Fibroblast of skin of abdomen (primary cell): ENCODE measurements at regions not wholly inside any gene's neighbourhood (a gene's known extent, or its start where the extent isn't known, plus 50 kb on each side); places are given as distances from the start of the nearest gene placed in this dataset.
A peak's percentile ranks its signal among the peaks of the same experiment; 100 is the strongest.
"Not testable (repeated sequence)": the region's sequence is repeated elsewhere in the genome, so short reads cannot be mapped to it uniquely, and the experiment has no call there.

Experiments
- DNase-seq: peaks from one replicate; pipeline ENCODE4 v3.0.0-alpha.2; 2013

DNA sequence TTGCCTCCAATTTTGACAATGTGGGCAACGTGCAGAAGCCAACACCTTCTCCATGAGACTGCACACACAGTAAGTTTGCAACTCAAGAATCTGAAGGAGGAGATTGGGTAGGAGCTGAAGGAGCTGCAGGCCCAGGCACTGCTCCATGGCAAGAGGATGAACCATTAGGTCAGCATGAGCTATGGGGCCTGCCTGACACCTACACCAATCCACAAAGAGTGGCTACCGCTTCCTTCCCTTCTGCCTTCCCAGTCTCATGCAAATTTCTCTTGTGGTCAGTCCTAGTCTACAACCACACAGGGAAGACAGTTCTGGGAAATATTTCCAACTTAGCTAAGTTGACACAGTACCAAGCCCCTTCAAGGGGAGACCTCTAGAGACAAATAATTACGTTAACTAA is 142.0 kb upstream of the ADO start:
- DNase-seq, result no peak

DNA sequence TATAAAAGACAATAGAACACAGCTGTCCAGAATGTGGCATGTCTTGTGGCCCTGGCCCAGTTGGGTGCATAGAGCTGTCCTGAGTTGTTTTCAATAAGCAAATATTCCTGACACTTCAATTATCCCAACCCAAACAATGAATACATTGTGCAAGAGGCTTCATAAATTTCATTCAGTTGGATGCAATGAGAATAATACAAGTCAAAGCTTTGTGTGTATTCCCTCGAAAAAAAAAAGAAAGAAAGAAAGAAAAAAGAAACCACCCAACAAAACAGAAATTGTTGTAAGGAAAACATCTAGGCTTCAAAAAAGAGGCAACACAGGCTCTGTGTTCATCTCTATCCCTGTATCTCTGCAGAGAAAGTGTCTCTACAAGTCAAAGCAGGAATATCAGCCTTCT is 138.7 kb upstream of the ADO start:
- DNase-seq, result no peak

- DNase-seq, result no peak
These were observed 138.2 kb upstream of the ADO start for GRCh38 chr10:62666275-62666674.

- DNase-seq, result no peak
These were observed 135.2 kb upstream of the ADO start for GRCh38 chr10:62669341-62669740.

DNA sequence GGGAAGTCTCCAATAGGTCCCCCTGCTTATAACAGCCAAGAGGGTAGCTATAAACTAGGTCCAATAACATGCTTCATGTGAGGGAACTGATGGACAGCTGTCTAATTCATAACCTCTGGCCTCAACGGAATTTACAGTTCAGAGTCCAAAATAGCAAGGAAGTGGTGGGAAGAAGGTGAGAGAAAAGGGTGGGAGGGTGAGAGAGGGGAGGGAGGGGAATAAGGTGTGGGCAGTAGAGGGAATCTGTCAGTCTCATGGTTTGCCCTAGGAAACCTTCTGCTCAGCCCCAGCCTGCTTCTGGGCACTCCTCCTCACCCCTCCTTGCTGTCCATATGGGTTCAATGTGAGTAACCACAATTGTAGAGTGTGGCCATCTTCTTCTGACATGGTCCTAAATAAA is 133.4 kb upstream of the ADO start:
- no peak for DNase-seq

- peak; percentile 13 for DNase-seq
These were observed 123.1 kb upstream of the ADO start for GRCh38 chr10:62681211-62681940.

GRCh38 chr10:62684911-62685310 is 119.6 kb upstream of the ADO start:
- DNase-seq, result no peak

- peak; percentile 20 for DNase-seq
These were observed 117.2 kb upstream of the ADO start for GRCh38 chr10:62687230-62687748.

GRCh38 chr10:62688971-62689700 is 115.4 kb upstream of the ADO start:
- DNase-seq, result no peak

- DNase-seq, result no peak
These were observed 114.8 kb upstream of the ADO start for GRCh38 chr10:62689712-62690111.

DNA sequence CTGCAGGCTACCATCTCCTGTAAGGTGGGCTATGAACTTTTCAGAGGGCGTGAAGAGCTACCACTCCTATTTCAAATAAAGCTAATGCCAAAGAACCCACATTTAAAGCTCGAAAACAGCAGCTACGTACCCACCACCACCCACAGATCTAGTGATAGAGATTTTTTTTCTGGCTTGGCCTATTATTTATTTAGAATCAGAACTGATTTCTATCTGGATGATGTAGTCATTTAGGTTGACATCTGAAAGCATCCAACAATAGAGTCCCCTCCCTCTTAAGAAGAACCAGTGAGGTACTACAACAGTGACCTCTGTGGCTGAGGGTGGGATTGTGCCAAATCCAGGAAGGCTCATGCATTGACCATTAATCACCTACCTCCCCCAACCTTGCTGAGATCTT is 113.8 kb upstream of the ADO start:
- DNase-seq, result peak; percentile 11

GRCh38 chr10:62691336-62691735 is 113.2 kb upstream of the ADO start:
- no peak for DNase-seq

GRCh38 chr10:62692085-62692484 is 112.4 kb upstream of the ADO start:
- no peak for DNase-seq

DNA sequence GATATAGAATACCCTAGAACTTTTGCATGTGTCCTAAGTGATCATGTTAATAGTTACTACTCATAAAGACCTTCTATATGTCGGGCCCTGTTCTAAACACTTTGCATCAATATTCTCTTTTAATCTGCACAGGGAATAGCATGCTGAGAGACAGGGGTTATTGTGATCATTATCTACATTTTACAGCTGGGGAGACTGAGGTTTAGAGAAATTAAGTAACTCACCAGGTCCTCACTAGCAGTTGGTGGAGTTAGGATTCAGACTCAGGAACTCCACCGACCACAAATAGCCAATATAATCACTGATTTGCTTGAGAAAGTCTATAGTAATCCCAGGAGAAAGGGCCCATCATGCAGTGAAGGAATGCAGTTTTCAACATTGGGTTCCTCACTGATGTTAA is 111.2 kb upstream of the ADO start:
- no peak for DNase-seq

DNA sequence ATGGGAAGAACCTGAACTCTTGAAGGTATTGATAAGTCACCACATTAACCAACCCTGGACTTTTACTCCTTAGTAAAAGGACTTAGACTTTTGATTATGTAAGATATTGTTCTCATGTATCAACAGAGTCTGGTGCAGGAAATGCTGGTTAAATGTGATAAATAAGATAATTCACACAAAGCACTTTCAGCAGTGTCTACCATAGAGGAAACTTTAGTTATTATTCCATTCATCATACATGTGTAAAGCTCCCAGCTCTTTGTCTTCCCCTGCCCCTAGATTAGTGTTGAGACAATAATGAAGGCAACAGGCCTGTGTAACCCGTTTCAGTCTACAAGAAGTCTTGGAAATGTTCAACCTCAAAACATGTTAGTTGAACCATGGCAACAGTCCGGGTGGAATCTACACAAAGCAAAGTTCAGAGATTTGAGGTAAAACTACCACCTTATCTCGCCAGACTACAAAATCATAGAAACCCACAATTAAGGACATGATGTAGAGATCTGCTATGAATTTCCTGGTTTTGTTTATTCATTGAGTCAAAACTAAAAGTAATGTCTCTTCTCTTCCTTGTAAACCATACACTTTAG is 109.9 kb upstream of the ADO start:
- no peak for DNase-seq

DNA sequence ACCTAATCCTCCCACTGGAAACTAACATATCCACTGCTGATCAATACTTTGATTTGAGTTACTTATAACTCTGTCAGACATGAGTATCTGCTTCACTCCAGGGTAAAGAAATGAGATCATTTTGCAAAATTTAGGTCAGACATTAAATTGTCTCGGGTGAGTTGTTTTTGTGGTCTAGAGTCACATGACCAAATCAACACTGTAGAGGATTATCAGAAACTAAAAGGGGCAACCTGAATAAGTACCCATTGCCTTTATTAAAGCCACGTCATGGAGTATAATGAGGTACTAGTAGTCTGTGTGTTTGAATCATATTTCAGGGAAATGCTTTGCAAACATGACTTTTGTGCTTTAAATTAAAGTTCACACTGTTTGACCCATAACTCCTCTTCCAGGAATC is 107.7 kb upstream of the ADO start:
- no peak for DNase-seq

GRCh38 chr10:62699148-62699547 is 105.4 kb upstream of the ADO start:
- no peak for DNase-seq

GRCh38 chr10:62704121-62704520 is 100.4 kb upstream of the ADO start:
- not testable (repeated sequence) for DNase-seq

DNA sequence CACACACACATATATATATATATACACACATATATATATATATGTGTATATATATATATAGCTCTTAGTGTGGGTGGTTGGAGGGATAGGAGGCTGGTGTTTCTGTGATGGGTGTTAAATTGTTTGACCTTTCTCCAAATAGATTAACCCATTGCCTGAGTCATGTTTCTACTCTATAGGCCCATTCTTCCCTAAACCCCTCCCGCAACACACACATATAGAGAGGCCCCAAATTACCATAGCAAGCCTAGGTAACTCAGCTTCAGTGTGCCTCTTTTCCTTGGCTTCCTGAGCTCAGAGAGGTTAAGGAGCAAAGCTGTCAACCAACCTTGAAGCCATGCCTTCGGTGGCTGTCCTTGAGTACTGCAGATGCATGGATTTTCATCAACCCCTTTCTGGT is 98.7 kb upstream of the ADO start:
- no peak for DNase-seq

- DNase-seq, result no peak
These were observed 96.7 kb upstream of the ADO start for GRCh38 chr10:62707810-62708209.

DNA sequence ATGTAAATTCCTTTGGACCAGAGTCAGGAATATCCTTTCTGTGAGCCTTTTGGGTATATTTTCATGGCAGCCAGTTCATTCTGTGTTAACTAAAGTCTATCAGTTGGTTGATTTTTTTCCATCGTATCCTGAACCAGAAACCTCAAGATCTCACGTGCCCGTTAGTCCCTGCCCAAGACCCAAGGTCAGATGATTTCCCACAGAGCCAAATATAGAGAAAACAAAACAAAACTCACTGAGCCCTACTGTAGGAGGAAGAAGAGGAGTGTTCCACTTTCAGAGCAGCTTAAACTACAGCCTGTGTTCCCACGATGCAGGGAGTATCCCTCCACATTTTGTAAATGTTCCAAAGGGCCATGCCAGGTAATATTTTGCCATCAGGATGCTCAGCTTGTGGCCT is 96.0 kb upstream of the ADO start:
- DNase-seq, result no peak

DNA sequence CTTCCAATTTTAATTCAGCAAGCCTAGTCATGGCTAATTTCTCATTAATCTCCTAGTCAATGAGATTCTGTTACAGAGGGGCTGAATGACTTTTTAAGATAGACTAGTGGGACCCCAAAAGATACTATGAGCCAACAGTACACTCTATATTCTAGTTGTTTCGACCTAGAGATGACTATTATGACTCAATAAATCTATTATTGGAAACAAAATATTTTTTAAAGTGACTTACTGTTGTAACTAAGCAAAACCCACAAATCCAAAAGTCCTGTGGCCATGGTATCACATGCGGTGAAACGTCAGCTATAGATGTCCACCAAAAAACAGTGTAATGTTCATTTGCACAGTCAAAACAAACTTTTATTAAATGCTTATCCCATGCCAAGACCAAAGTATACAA is 95.3 kb upstream of the ADO start:
- DNase-seq, result no peak

- DNase-seq, result no peak
These were observed 94.3 kb upstream of the ADO start for GRCh38 chr10:62710182-62710581.

DNA sequence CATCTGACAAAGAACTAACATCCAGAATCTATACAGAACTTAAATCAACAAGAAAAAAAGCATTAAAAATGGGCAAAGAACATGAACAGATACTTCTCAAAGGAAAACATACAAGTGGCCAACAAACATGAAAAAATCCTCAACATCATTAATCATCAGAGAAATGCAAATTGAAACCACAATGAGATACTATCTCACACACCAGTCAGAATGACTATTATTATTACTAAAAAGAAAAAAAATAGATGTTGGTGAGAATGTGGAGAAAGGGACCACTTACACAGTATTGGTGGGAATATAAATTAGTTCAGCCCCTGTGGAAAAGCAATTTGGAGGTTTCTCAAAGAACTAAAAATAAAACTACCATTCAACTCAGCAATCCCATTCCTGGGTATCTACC is 89.1 kb upstream of the ADO start:
- no peak for DNase-seq
